Neuronal stem cell (in vitro differentiated cells): ENCODE measurements at regions not wholly inside any gene's neighbourhood (a gene's known extent, or its start where the extent isn't known, plus 50 kb on each side); places are given as distances from the start of the nearest gene placed in this dataset.

ENCODE experiments used
- DNase-seq: peaks from one replicate; pipeline ENCODE4 v3.0.0-alpha.2; 2013; ENCODE audit warnings: low spot score
- H2AFZ ChIP-seq: one replicate; pipeline ENCODE4 v1.6.1; 2013; ENCODE audit warnings: mild to moderate bottlenecking, low read length, inconsistent platforms
- H2AK5ac ChIP-seq: 2 replicates; pipeline ENCODE4 v1.6.1; 2013; ENCODE audit warnings: low read depth, mild to moderate bottlenecking, inconsistent platforms, low read length, moderate library complexity, mixed read lengths
- H2BK120ac ChIP-seq: 2 replicates; pipeline ENCODE4 v1.6.1; 2013; ENCODE audit warnings: low read depth, mild to moderate bottlenecking, inconsistent platforms, low read length, moderate library complexity, mixed read lengths
- H2BK12ac ChIP-seq: one replicate; pipeline ENCODE4 v1.6.1; 2013; ENCODE audit warnings: low read length, inconsistent platforms
- H2BK15ac ChIP-seq: 2 replicates; pipeline ENCODE4 v1.6.1; 2013; ENCODE audit warnings: mild to moderate bottlenecking, low read length, inconsistent platforms, mixed read lengths
- H2BK5ac ChIP-seq: one replicate; pipeline ENCODE4 v1.6.1; 2013; ENCODE audit warnings: inconsistent platforms, mild to moderate bottlenecking, low read length, moderate library complexity
- H3K14ac ChIP-seq: one replicate; pipeline ENCODE4 v1.6.1; 2013; ENCODE audit warnings: low read length, inconsistent platforms
- H3K18ac ChIP-seq: 2 replicates; pipeline ENCODE4 v1.6.1; 2013; ENCODE audit warnings: low read length, inconsistent platforms
- H3K23ac ChIP-seq: 2 replicates; pipeline ENCODE4 v1.6.1; 2013; ENCODE audit warnings: low read depth, mild to moderate bottlenecking, mixed read lengths, low read length, inconsistent platforms; ENCODE audit not compliant: poor library complexity
- H3K27ac ChIP-seq: replicated peaks from 3 replicates; pipeline ENCODE4 v1.5.1; 2013; ENCODE audit warnings: low read length, inconsistent platforms
- H3K27me3 ChIP-seq, 3 experiments: 2 replicates each; pipeline ENCODE4 v1.6.1; 2013; ENCODE audit warnings: low read length in 3 of 3, mild to moderate bottlenecking in 2 of 3, inconsistent platforms in 1 of 3, low read depth in 1 of 3, mixed read lengths in 1 of 3, moderate library complexity in 1 of 3; ENCODE audit not compliant: control insufficient read depth in 3 of 3, insufficient read depth in 3 of 3
- H3K36me3 ChIP-seq, 2 donors: replicated peaks in 1 of 2; 2 replicates each; pipeline ENCODE4 v1.6.1; 2013; ENCODE audit warnings: low read length in 2 of 2; ENCODE audit not compliant: control insufficient read depth in 2 of 2, insufficient read depth in 2 of 2
- H3K4ac ChIP-seq: 2 replicates; pipeline ENCODE4 v1.6.1; 2013; ENCODE audit warnings: inconsistent platforms, mild to moderate bottlenecking, low read length, moderate library complexity
- H3K4me1 ChIP-seq, 2 donors: 1 replicate in 1 of 2; 2 replicates in 1 of 2; pipeline ENCODE4 v1.6.1; 2013; ENCODE audit warnings: low read length in 2 of 2, low read depth in 1 of 2; ENCODE audit not compliant: control insufficient read depth in 2 of 2, insufficient read depth in 1 of 2
- H3K4me2 ChIP-seq: one replicate; pipeline ENCODE4 v1.6.1; 2013; ENCODE audit warnings: mild to moderate bottlenecking, low read length, inconsistent platforms; ENCODE audit not compliant: insufficient read depth, poor library complexity, severe bottlenecking
- H3K4me3 ChIP-seq, 2 donors: 2 replicates each; pipeline ENCODE4 v1.5.1; 2013; ENCODE audit warnings: low read length in 2 of 2, mild to moderate bottlenecking in 2 of 2, inconsistent platforms in 1 of 2, moderate library complexity in 1 of 2
- H3K79me1 ChIP-seq: one replicate; pipeline ENCODE4 v1.6.1; 2013; ENCODE audit warnings: low read depth, mild to moderate bottlenecking, inconsistent platforms, low read length, moderate library complexity
- H3K9ac ChIP-seq: one replicate; pipeline ENCODE4 v1.6.1; 2013; ENCODE audit warnings: mild to moderate bottlenecking, low read depth, low read length, inconsistent platforms; ENCODE audit not compliant: poor library complexity
- H3K9me3 ChIP-seq, 2 donors: replicated peaks in 1 of 2; 2 replicates each; pipeline versions ENCODE3 to v1.6.1; 2013; ENCODE audit warnings: low read length in 2 of 2, mild to moderate bottlenecking in 2 of 2, inconsistent platforms in 1 of 2, low read depth in 1 of 2, mixed read lengths in 1 of 2, moderate library complexity in 1 of 2; ENCODE audit not compliant: control insufficient read depth in 2 of 2, insufficient read depth in 1 of 2
- H4K8ac ChIP-seq: one replicate; pipeline ENCODE4 v1.6.1; 2013; ENCODE audit warnings: low read depth, mild to moderate bottlenecking, inconsistent platforms, low read length, moderate library complexity
- H4K91ac ChIP-seq: one replicate; pipeline ENCODE4 v1.6.1; 2013; ENCODE audit warnings: low read length, low read depth, mild to moderate bottlenecking, inconsistent platforms; ENCODE audit not compliant: poor library complexity
- whole genome bisulfite sequencing, 2 donors: extraction: QIAGEN DNeasy Blood & Tissue Kit; methylation state at CpG; one replicate each; pipeline ENCODE4 v1.1.7; 2013; ENCODE audit warnings: missing lambda C conversion rate in 2 of 2, mixed read lengths in 1 of 2; ENCODE audit not compliant: insufficient read length in 2 of 2, insufficient replicate concordance in 1 of 2; ENCODE audit errors: extremely low coverage in 2 of 2; 5-methylcytosine and 5-hydroxymethylcytosine counted together

GRCh38 chr3:182133752-182134151 lies 422.0 kb downstream of the SOX2 start:
- H4K91ac ChIP-seq: no peak overlapping the region
- no peak overlapping the region for H2BK15ac ChIP-seq
- H3K79me1 ChIP-seq: no peaks in the 10 kb centered on the region
- H3K9me3 ChIP-seq: no peaks in the 10 kb centered on the region
- H2AFZ ChIP-seq: no peak overlapping the region
- H2BK120ac ChIP-seq: no peak overlapping the region
- H2BK5ac ChIP-seq: no peak overlapping the region
- DNase-seq: no peak
- peaks cover 5% of the 10 kb centered on the region in 2 donors for H3K4me1 ChIP-seq
- H3K18ac ChIP-seq: no peak overlapping the region
- no peak overlapping the region for H3K4ac ChIP-seq
- no peak overlapping the region for H3K23ac ChIP-seq
- no peak overlapping the region for H2AK5ac ChIP-seq
- H3K9ac ChIP-seq: no peak overlapping the region
- H4K8ac ChIP-seq: no peak overlapping the region
- no peak overlapping the region for H3K4me2 ChIP-seq
- no peak overlapping the region for H3K27ac ChIP-seq
- no peaks in the 10 kb centered on the region for H3K27me3 ChIP-seq
- H2BK12ac ChIP-seq: no peak overlapping the region
- no peak overlapping the region for H3K4me3 ChIP-seq
- H3K14ac ChIP-seq: no peak overlapping the region
- WGBS, 2 donors: no CpG with 5 or more reads among the region's 2 CpGs
- H3K36me3 ChIP-seq: no peaks in the 10 kb centered on the region

GRCh38 chr3:182135056-182135455 lies 423.3 kb downstream of the SOX2 start:
- Histone ChIP-seq H2BK15ac (no peak overlapping the region), H3K9ac (no peak overlapping the region), H3K27me3 (no peaks in the 10 kb centered on the region), H2BK120ac (no peak overlapping the region), H3K4me2 (no peak overlapping the region), H2BK12ac (no peak overlapping the region), H3K36me3 (no peaks in the 10 kb centered on the region), H3K9me3 (no peaks in the 10 kb centered on the region), H3K14ac (no peak overlapping the region), H3K4me3 (no peak overlapping the region), H3K79me1 (no peaks in the 10 kb centered on the region), H3K4ac (no peak overlapping the region), H4K91ac (no peak overlapping the region), H3K27ac (no peak overlapping the region), H3K4me1 (peaks cover 5% of the 10 kb centered on the region in 2 donors), H2AK5ac (no peak overlapping the region), H3K18ac (no peak overlapping the region), H2BK5ac (no peak overlapping the region), H4K8ac (no peak overlapping the region), H2AFZ (no peak overlapping the region), H3K23ac (no peak overlapping the region)
- DNase-seq: no peak
- no CpG with 5 or more reads among the region's 2 CpGs for WGBS, 2 donors

GRCh38 chr3:182136008-182136910 lies 424.5 kb downstream of the SOX2 start:
- Histone ChIP-seq H4K91ac (no peak overlapping the region), H2BK15ac (no peak overlapping the region), H3K27ac (no peak overlapping the region), H3K4me3 (no peak overlapping the region), H3K4me1 (peaks cover 3% of the 10 kb centered on the region in 2 donors), H3K27me3 (no peaks in the 10 kb centered on the region), H3K79me1 (no peaks in the 10 kb centered on the region), H2BK120ac (no peak overlapping the region), H2AK5ac (no peak overlapping the region), H3K23ac (no peak overlapping the region), H2BK5ac (no peak overlapping the region), H3K9ac (no peak overlapping the region), H3K9me3 (no peaks in the 10 kb centered on the region), H3K4ac (no peak overlapping the region), H3K36me3 (no peaks in the 10 kb centered on the region), H2BK12ac (no peak overlapping the region), H4K8ac (no peak overlapping the region), H3K14ac (no peak overlapping the region), H3K18ac (no peak overlapping the region), H3K4me2 (no peak overlapping the region), H2AFZ (peak overlapping the region; percentile 57)
- DNase-seq: no peak
- WGBS, 2 donors: no CpG with 5 or more reads among the region's 6 CpGs

GRCh38 chr3:182138393-182138792 lies 426.7 kb downstream of the SOX2 start:
- no peak overlapping the region for H2BK5ac ChIP-seq
- no peak overlapping the region for H2BK15ac ChIP-seq
- H3K4ac ChIP-seq: no peak overlapping the region
- H3K14ac ChIP-seq: no peak overlapping the region
- no CpG with 5 or more reads among the region's 1 CpG for WGBS, 2 donors
- peaks cover 2 to 11% of the 10 kb centered on the region in 2 donors for H3K4me1 ChIP-seq
- no peak overlapping the region for H2AK5ac ChIP-seq
- H3K4me3 ChIP-seq: no peak overlapping the region
- H2BK12ac ChIP-seq: no peak overlapping the region
- no peaks in the 10 kb centered on the region for H3K27me3 ChIP-seq
- H4K91ac ChIP-seq: no peak overlapping the region
- no peak overlapping the region for H3K9ac ChIP-seq
- H3K27ac ChIP-seq: no peak overlapping the region
- no peaks in the 10 kb centered on the region for H3K79me1 ChIP-seq
- H3K36me3 ChIP-seq: no peaks in the 10 kb centered on the region
- no peak for DNase-seq
- H3K4me2 ChIP-seq: no peak overlapping the region
- H3K9me3 ChIP-seq: no peaks in the 10 kb centered on the region
- no peak overlapping the region for H3K18ac ChIP-seq
- H2AFZ ChIP-seq: no peak overlapping the region
- no peak overlapping the region for H2BK120ac ChIP-seq
- H3K23ac ChIP-seq: no peak overlapping the region
- no peak overlapping the region for H4K8ac ChIP-seq
